Panc1 (cell line): ENCODE measurements at regions not wholly inside any gene's neighbourhood (a gene's known extent, or its start where the extent isn't known, plus 50 kb on each side); places are given as distances from the start of the nearest gene placed in this dataset.

Experiments
- ATAC-seq: fragments of 200-7000 bp; cut with Tn5 transposase; 2 replicates; pipeline ENCODE4 v1.9.1; 2020; ENCODE audit warnings: mild to moderate bottlenecking, moderate library complexity
- BruUV-seq: library from RNA; stranded (reverse); fragments of 400-500 nt; replicated peaks from 2 replicates; lab custom pipeline; 2021; lab: Mats Ljungman, UMichigan
- CTCF ChIA-PET: fragments of 300-600 bp; sonication (Branson Sonifier 250); formaldehyde crosslinking; loops from one replicate; lab custom pipeline; 2022; ENCODE audit warnings: antibody characterized with exemption; lab: Charles Lee
- POLR2A ChIA-PET: fragments of 300-600 bp; sonication (Branson Sonifier 250); formaldehyde crosslinking; loops from one replicate; lab custom pipeline; 2022; ENCODE audit warnings: antibody characterized with exemption; lab: Charles Lee
- DNase-seq: peaks from one replicate; pipeline ENCODE4 v3.0.0-alpha.2; 2010; ENCODE audit warnings: low read depth, low spot score
- H3K27ac ChIP-seq: 2 replicates; pipeline ENCODE4 v1.5.1; 2011; ENCODE audit warnings: mild to moderate bottlenecking, low read length, inconsistent platforms
- H3K27me3 ChIP-seq: fragments of 200-500 bp; sonication (Bioruptor generic); 2 replicates; pipeline ENCODE4 v1.6.0; 2014; ENCODE audit warnings: low read length, inconsistent platforms; ENCODE audit not compliant: control insufficient read depth, insufficient read depth
- H3K36me3 ChIP-seq: fragments of 200-500 bp; sonication (Bioruptor generic); 2 replicates; pipeline ENCODE4 v1.5.1; 2014; ENCODE audit warnings: inconsistent platforms, mild to moderate bottlenecking, low read length, moderate library complexity; ENCODE audit not compliant: control insufficient read depth, insufficient read depth
- H3K4me1 ChIP-seq: 2 replicates; pipeline ENCODE4 v1.5.1; 2011; ENCODE audit warnings: inconsistent platforms, mild to moderate bottlenecking, low read length, moderate library complexity; ENCODE audit not compliant: control insufficient read depth, insufficient read depth
- H3K4me3 ChIP-seq, 2 experiments: 2 replicates each; pipeline ENCODE4 v1.5.1; 2011 to 2012; ENCODE audit warnings: low read depth in 2 of 2, low read length in 2 of 2, mild to moderate bottlenecking in 2 of 2, inconsistent platforms in 1 of 2, moderate library complexity in 1 of 2
- H3K9me3 ChIP-seq: fragments of 200-500 bp; sonication (Bioruptor generic); 2 replicates; pipeline ENCODE4 v1.5.1; 2014; ENCODE audit warnings: low read depth, mild to moderate bottlenecking, inconsistent platforms, low read length, moderate library complexity; ENCODE audit not compliant: control insufficient read depth, insufficient read depth
- POLR2AphosphoS5 ChIP-seq: IDR thresholded peaks from 2 replicates; pipeline ENCODE4 v1.6.1; 2012; ENCODE audit warnings: mild to moderate bottlenecking, low read depth, low read length, moderate library complexity
- REST ChIP-seq, 2 experiments: IDR thresholded peaks; 2 replicates each; pipeline ENCODE4 v1.6.1; 2011 to 2012; ENCODE audit warnings: low read depth in 2 of 2, control low read depth in 1 of 2, low read length in 1 of 2, mild to moderate bottlenecking in 1 of 2, moderate library complexity in 1 of 2; ENCODE audit not compliant: insufficient read depth in 1 of 2
- SIN3A ChIP-seq: IDR thresholded peaks from 2 replicates; pipeline ENCODE4 v1.6.1; 2012; ENCODE audit warnings: low read depth, mild to moderate bottlenecking, low read length, moderate library complexity, borderline replicate concordance; ENCODE audit not compliant: insufficient read depth
- TCF7L2 ChIP-seq: IDR thresholded peaks from 2 replicates; pipeline ENCODE4 v1.6.1; 2011; ENCODE audit warnings: mild to moderate bottlenecking, low read depth, low read length, inconsistent platforms
- in situ Hi-C: cut with HindIII; loops from 2 replicates; pipeline ENCODE4 v1.10.0; 2016; ENCODE audit warnings: low sequenced_read_pairs, low pct_unique_long_range_greater_than_20kb
- intact Hi-C: fragments of 100-400 bp; cut with micrococcal nuclease; formaldehyde crosslinking; loops from one replicate; pipeline ENCODE4 v1.10.0; 2022; ENCODE audit not compliant: unreplicated experiment
- TF ChIP-seq, protein P1 (sequence below): fragments of 450-650 bp; IDR thresholded peaks from 2 replicates; pipeline ENCODE4 v1.5.1; 2017; ENCODE audit warnings: mild to moderate bottlenecking

GRCh38 chr1:116228511-116228910 lies 117.3 kb downstream of the MAB21L3 start:
- Histone ChIP-seq H3K27ac (no peak overlapping the region), H3K9me3 (no peaks in the 10 kb centered on the region), H3K4me3 (no peak overlapping the region), H3K36me3 (no peaks in the 10 kb centered on the region), H3K27me3 (no peaks in the 10 kb centered on the region), H3K4me1 (no peaks in the 10 kb centered on the region)
- intact Hi-C loops (no loop called here), in situ Hi-C loops (no loop called here)
- DNase-seq (no peak), ATAC-seq (no peak)
- ChIA-PET POLR2A (no interaction called here), CTCF (no interaction called here)
- no peak for TF ChIP-seq REST (IDR thresholded peaks at IDR 0.05; ENCODE audit: insufficient read depth in 1 of 2, low read depth in 2 of 2, low read length in 1 of 2)
- TF ChIP-seq SIN3A, result no peak
- no peak for TF ChIP-seq TCF7L2
- TF ChIP-seq, protein P1, sequence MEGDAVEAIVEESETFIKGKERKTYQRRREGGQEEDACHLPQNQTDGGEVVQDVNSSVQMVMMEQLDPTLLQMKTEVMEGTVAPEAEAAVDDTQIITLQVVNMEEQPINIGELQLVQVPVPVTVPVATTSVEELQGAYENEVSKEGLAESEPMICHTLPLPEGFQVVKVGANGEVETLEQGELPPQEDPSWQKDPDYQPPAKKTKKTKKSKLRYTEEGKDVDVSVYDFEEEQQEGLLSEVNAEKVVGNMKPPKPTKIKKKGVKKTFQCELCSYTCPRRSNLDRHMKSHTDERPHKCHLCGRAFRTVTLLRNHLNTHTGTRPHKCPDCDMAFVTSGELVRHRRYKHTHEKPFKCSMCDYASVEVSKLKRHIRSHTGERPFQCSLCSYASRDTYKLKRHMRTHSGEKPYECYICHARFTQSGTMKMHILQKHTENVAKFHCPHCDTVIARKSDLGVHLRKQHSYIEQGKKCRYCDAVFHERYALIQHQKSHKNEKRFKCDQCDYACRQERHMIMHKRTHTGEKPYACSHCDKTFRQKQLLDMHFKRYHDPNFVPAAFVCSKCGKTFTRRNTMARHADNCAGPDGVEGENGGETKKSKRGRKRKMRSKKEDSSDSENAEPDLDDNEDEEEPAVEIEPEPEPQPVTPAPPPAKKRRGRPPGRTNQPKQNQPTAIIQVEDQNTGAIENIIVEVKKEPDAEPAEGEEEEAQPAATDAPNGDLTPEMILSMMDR, result no peak
- TF ChIP-seq POLR2AphosphoS5, result no peak
- no TSS peak for BruUV-seq

DNA sequence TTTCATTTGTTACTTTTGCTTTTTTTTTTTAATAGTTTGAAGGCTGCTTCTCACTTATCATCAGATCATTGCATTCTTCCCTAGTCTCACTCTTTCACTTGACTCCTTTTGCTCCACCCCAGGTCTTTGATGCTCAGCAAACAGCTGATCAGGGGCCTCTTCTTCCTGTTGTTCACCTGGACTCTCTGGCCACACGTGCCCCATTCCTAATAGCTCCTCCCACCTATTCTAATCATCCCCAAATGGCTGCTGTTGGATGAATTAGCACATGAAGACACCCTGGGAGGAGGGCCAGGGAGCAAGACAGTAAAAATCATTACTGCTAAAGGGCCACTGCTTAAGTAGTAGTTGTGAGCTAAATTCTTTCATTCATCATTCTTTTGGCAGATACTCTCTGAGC lies 119.5 kb downstream of the MAB21L3 start:
- intact Hi-C loops, result no loop called here
- Histone ChIP-seq H3K9me3 (no peaks in the 10 kb centered on the region), H3K4me1 (no peaks in the 10 kb centered on the region), H3K36me3 (no peaks in the 10 kb centered on the region), H3K27me3 (no peaks in the 10 kb centered on the region), H3K27ac (no peak overlapping the region), H3K4me3 (no peak overlapping the region)
- no TSS peak for BruUV-seq
- in situ Hi-C loops, result no loop called here
- ChIA-PET POLR2A (no interaction called here), CTCF (no interaction called here)
- no peak for ATAC-seq
- no peak for DNase-seq
- no peak for TF ChIP-seq SIN3A
- TF ChIP-seq REST (IDR thresholded peaks at IDR 0.05; ENCODE audit: insufficient read depth in 1 of 2, low read depth in 2 of 2, low read length in 1 of 2), result no peak
- TF ChIP-seq, protein P1, result no peak
- no peak for TF ChIP-seq TCF7L2
- TF ChIP-seq POLR2AphosphoS5, result no peak
